ENCODE measurements at regions not wholly inside any gene's neighbourhood (a gene's known extent, or its start where the extent isn't known, plus 50 kb on each side); places are given as distances from the start of the nearest gene placed in this dataset.

DNA sequence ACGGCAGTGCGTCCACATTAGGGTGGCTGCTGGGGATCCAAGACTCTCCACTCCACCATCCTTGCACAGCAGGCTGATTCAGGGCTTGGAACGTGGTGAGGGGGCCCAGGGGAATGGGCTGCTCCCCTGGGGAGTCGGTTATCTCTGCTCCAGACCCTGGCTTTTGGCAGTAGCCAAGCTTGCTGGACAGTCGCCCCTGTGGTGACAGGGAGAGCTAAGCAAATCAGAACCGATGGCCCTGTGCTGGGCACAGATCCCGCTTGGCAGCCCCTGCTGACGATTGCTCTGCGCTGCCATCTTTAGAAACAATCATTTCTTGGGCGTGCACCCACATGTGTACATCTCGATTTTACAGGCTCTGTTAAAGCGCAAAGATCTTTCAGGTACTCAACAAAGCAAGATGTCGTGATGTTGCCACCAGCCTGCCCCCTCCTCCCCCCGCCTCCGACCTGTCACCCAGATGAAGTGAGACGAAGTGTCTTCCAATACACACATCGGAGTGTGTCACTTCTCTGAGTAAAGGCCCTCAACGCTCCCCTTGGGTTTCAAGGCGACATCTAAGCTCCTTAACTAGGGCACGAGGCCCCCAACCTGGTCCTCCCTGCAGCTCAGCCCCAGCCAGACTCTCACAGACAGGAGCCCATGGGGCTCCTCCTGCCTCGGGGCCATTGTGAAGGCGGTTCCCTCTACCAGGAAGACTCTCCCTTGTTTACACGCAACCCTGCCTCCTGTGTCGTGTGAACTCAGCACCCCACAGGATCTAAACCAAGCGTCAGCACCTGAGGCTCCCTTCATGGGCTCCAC, 55.6 kb downstream of the PITPNM2 start:
- no peak overlapping the region for H3K27ac ChIP-seq (ENCODE audit: low read depth, low read length, poor library complexity, severe bottlenecking)
- TF ChIP-seq, protein P1, sequence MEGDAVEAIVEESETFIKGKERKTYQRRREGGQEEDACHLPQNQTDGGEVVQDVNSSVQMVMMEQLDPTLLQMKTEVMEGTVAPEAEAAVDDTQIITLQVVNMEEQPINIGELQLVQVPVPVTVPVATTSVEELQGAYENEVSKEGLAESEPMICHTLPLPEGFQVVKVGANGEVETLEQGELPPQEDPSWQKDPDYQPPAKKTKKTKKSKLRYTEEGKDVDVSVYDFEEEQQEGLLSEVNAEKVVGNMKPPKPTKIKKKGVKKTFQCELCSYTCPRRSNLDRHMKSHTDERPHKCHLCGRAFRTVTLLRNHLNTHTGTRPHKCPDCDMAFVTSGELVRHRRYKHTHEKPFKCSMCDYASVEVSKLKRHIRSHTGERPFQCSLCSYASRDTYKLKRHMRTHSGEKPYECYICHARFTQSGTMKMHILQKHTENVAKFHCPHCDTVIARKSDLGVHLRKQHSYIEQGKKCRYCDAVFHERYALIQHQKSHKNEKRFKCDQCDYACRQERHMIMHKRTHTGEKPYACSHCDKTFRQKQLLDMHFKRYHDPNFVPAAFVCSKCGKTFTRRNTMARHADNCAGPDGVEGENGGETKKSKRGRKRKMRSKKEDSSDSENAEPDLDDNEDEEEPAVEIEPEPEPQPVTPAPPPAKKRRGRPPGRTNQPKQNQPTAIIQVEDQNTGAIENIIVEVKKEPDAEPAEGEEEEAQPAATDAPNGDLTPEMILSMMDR (conservative IDR thresholded peaks at IDR 0.05; ENCODE audit: low read depth, low read length): no peak
- TF ChIP-seq EZH2 (IDR thresholded peaks at IDR 0.05; ENCODE audit: borderline replicate concordance, low read depth, low read length, poor library complexity, severe bottlenecking): no peak
- no peaks in the 10 kb centered on the region for H3K36me3 ChIP-seq (ENCODE audit: insufficient read depth, low read length, poor library complexity, severe bottlenecking)
- BruUV-seq (replicated peaks): no TSS peak
- no peaks in the 10 kb centered on the region for H3K9me3 ChIP-seq (ENCODE audit: low read depth, low read length, poor library complexity, severe bottlenecking)
- DNase-seq (ENCODE audit: low spot score): no peak
- no peaks in the 10 kb centered on the region for H3K4me1 ChIP-seq (ENCODE audit: insufficient read depth, low read length, poor library complexity, severe bottlenecking)
- H3K4me3 ChIP-seq (ENCODE audit: low read depth, low read length, poor library complexity, severe bottlenecking): no peak overlapping the region
- H3K27me3 ChIP-seq (replicated peaks; ENCODE audit: insufficient read depth, low read depth, low read length, poor library complexity): no peaks in the 10 kb centered on the region
- POLR2A ChIA-PET (ENCODE audit: low non-redundant PET): no interaction called here
- CTCF ChIA-PET: no interaction called here
- intact Hi-C loops (cut with micrococcal nuclease; ENCODE audit: unreplicated experiment): no loop called here

- BruUV-seq (replicated peaks): no TSS peak
- POLR2A ChIA-PET (ENCODE audit: low non-redundant PET): no interaction called here
These were observed 56.4 kb downstream of the PITPNM2 start for GRCh38 chr12:123094349-123095077.

DNA sequence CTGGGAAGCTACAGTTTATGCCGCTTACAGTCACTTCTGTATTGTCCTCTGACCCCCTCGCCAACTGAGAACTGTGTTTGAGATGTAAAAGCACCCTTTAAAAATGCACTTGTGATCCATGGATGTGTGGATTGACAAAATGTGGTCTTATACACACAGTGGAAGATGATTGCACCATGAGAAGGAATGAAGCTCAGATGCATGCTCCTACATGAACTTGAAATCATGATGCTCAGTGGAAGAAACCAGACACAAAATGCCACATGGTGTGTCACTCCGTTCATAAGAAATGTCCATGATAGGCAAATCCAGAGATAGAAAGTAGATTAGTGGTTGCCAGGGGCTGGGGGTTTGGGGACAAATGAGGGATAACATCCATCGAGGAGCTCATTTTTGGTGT, 58.0 kb downstream of the PITPNM2 start:
- no peak for TF ChIP-seq EZH2 (IDR thresholded peaks at IDR 0.05; ENCODE audit: borderline replicate concordance, low read depth, low read length, poor library complexity, severe bottlenecking)
- TF ChIP-seq, protein P1 (conservative IDR thresholded peaks at IDR 0.05; ENCODE audit: low read depth, low read length): no peak
- Histone ChIP-seq H3K9me3 (ENCODE audit: low read depth, low read length, poor library complexity, severe bottlenecking) (no peaks in the 10 kb centered on the region), H3K36me3 (ENCODE audit: insufficient read depth, low read length, poor library complexity, severe bottlenecking) (no peaks in the 10 kb centered on the region), H3K4me1 (ENCODE audit: insufficient read depth, low read length, poor library complexity, severe bottlenecking) (no peaks in the 10 kb centered on the region), H3K27me3 (replicated peaks; ENCODE audit: insufficient read depth, low read depth, low read length, poor library complexity) (no peaks in the 10 kb centered on the region), H3K4me3 (ENCODE audit: low read depth, low read length, poor library complexity, severe bottlenecking) (no peak overlapping the region), H3K27ac (ENCODE audit: low read depth, low read length, poor library complexity, severe bottlenecking) (no peak overlapping the region)
- DNase-seq (ENCODE audit: low spot score): no peak
- ChIA-PET CTCF (no interaction called here), POLR2A (ENCODE audit: low non-redundant PET) (no interaction called here)
- no TSS peak for BruUV-seq (replicated peaks)
- intact Hi-C loops (cut with micrococcal nuclease; ENCODE audit: unreplicated experiment): no loop called here

More at GRCh38 chr12:123094349-123095077, 56.4 kb downstream of the PITPNM2 start:
- Histone ChIP-seq H3K9me3 (ENCODE audit: low read depth, low read length, poor library complexity, severe bottlenecking) (no peaks in the 10 kb centered on the region), H3K27ac (ENCODE audit: low read depth, low read length, poor library complexity, severe bottlenecking) (no peak overlapping the region), H3K27me3 (replicated peaks; ENCODE audit: insufficient read depth, low read depth, low read length, poor library complexity) (no peaks in the 10 kb centered on the region), H3K36me3 (ENCODE audit: insufficient read depth, low read length, poor library complexity, severe bottlenecking) (no peaks in the 10 kb centered on the region), H3K4me3 (ENCODE audit: low read depth, low read length, poor library complexity, severe bottlenecking) (no peak overlapping the region), H3K4me1 (ENCODE audit: insufficient read depth, low read length, poor library complexity, severe bottlenecking) (no peaks in the 10 kb centered on the region)
- intact Hi-C loops (cut with micrococcal nuclease; ENCODE audit: unreplicated experiment): no loop called here
- DNase-seq (ENCODE audit: low spot score): no peak
- CTCF ChIA-PET: no interaction called here
- TF ChIP-seq EZH2 (IDR thresholded peaks at IDR 0.05; ENCODE audit: borderline replicate concordance, low read depth, low read length, poor library complexity, severe bottlenecking): no peak
- TF ChIP-seq, protein P1 (conservative IDR thresholded peaks at IDR 0.05; ENCODE audit: low read depth, low read length): no peak
